GM03348 (cell line): ENCODE measurements at regions not wholly inside any gene's neighbourhood (a gene's known extent, or its start where the extent isn't known, plus 50 kb on each side); places are given as distances from the start of the nearest gene placed in this dataset.
A peak's percentile ranks its signal among the peaks of the same experiment; 100 is the strongest.

Source experiments
- DNase-seq: peaks from one replicate; pipeline ENCODE4 v3.0.0; 2012; ENCODE audit warnings: low spot score

- DNase-seq: no peak
These were observed 111.0 kb upstream of the SLC25A48 start for GRCh38 chr5:135723491-135723890.

- DNase-seq: no peak
These were observed 112.8 kb upstream of the SLC25A48 start for GRCh38 chr5:135721548-135722090.

GRCh38 chr5:135720191-135720590 lies 114.3 kb upstream of the SLC25A48 start:
- no peak for DNase-seq

- no peak for DNase-seq
These were observed 114.9 kb upstream of the SLC25A48 start for GRCh38 chr5:135719428-135720063.

- no peak for DNase-seq
These were observed 115.8 kb upstream of the SLC25A48 start for GRCh38 chr5:135718651-135719050.

GRCh38 chr5:135718151-135718550 lies 116.3 kb upstream of the SLC25A48 start:
- no peak for DNase-seq

GRCh38 chr5:135715267-135716055 lies 119.0 kb upstream of the SLC25A48 start:
- no peak for DNase-seq

- DNase-seq: peak; percentile 39
These were observed 120.2 kb upstream of the SLC25A48 start for GRCh38 chr5:135714126-135714894.

GRCh38 chr5:135713161-135713915 lies 121.1 kb upstream of the SLC25A48 start:
- no peak for DNase-seq

- DNase-seq: no peak
These were observed 122.6 kb upstream of the SLC25A48 start for GRCh38 chr5:135711911-135712310.

GRCh38 chr5:135710045-135710675 lies 124.3 kb upstream of the SLC25A48 start:
- DNase-seq: no peak

- no peak for DNase-seq
These were observed 125.3 kb upstream of the SLC25A48 start for GRCh38 chr5:135709208-135709575.

- no peak for DNase-seq
These were observed 125.8 kb upstream of the SLC25A48 start for GRCh38 chr5:135708481-135709207.

- no peak for DNase-seq
These were observed 127.2 kb upstream of the SLC25A48 start for GRCh38 chr5:135707302-135707701.

- no peak for DNase-seq
These were observed 127.6 kb upstream of the SLC25A48 start for GRCh38 chr5:135706893-135707292.

- DNase-seq: no peak
These were observed 127.7 kb upstream of the CXCL14 start for GRCh38 chr5:135706474-135706873.

- DNase-seq: no peak
These were observed 127.2 kb upstream of the CXCL14 start for GRCh38 chr5:135705941-135706466.

- DNase-seq: no peak
These were observed 126.4 kb upstream of the CXCL14 start for GRCh38 chr5:135705141-135705631.

- DNase-seq: no peak
These were observed 125.8 kb upstream of the CXCL14 start for GRCh38 chr5:135704616-135705015.

- no peak for DNase-seq
These were observed 124.3 kb upstream of the CXCL14 start for GRCh38 chr5:135703016-135703550.
